ENCODE measurements at regions not wholly inside any gene's neighbourhood (a gene's known extent, or its start where the extent isn't known, plus 50 kb on each side); places are given as distances from the start of the nearest gene placed in this dataset.

GRCh38 chr16:61074324-61074723, 961.9 kb downstream of the CDH8 start:
- TF ChIP-seq CTCF (IDR thresholded peaks at IDR 0.05) (no peak), POLR2A (IDR thresholded peaks at IDR 0.05) (no peak), POLR2AphosphoS5 (IDR thresholded peaks at IDR 0.05) (no peak)

Data from upper lobe of left lung (tissue), 4 donors.